Fibroblast of gingiva (primary cell): ENCODE measurements at regions not wholly inside any gene's neighbourhood (a gene's known extent, or its start where the extent isn't known, plus 50 kb on each side); places are given as distances from the start of the nearest gene placed in this dataset.

Source experiments
- DNase-seq: peaks from one replicate; pipeline ENCODE4 v3.0.0-alpha.2; 2011; ENCODE audit warnings: low read depth

DNA sequence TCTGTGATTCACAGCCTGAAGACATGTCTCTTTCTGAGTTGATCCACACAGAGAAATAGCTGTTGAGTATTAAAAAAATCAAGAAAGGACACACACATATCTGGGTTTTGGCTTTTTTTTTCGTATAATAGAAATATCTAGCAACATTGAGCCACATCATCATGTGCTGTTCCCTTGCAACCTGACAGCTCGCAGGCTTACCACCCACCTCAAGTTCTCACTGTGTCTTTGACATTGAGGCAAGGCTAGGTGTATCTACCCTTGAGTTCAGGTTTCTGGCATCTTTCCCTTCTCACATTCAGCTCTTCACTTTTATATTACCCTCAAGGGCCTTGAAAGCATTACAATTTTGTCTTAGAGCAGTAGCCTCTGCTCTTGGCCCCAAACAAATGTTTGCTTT lies 490.3 kb upstream of the KIRREL3 start:
- DNase-seq: no peak

DNA sequence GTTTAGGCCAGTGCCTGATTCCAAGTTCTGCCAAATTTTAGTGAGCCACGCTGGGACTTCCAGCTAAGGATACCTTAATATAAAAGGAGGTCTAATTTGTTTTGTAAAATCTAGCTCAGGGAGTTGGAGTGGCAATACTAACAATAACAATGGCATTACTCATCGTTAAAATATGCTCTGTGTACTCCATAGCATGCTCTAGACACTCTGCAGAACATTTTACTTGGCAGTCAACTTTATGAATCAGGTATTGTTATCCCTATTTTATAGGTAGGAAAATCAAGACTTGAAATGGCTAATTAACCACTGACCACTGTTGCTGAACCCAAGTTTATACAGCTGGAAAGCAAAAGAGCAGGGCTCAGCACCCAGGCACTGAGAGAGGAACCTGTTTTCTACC lies 485.0 kb upstream of the KIRREL3 start:
- no peak for DNase-seq

DNA sequence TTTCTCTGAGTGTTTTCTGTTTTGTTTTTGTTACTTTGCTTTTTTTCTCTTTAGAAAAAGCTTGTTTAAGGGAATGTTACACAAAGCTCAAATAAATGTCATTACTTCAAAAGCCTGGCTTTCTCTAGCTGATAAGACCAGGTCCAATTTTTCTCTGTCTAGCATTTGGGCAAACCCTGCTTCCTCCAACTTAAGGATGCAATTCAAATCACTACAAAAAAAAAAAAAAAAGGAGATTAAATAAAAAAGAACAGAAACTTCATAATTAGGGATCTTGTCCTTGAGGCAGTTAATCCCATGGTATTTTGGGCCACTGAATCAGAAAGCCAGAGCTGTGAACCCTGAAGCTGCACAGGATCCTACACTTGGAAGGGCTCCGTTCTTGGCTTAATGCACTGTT lies 480.8 kb upstream of the KIRREL3 start:
- no peak for DNase-seq

DNA sequence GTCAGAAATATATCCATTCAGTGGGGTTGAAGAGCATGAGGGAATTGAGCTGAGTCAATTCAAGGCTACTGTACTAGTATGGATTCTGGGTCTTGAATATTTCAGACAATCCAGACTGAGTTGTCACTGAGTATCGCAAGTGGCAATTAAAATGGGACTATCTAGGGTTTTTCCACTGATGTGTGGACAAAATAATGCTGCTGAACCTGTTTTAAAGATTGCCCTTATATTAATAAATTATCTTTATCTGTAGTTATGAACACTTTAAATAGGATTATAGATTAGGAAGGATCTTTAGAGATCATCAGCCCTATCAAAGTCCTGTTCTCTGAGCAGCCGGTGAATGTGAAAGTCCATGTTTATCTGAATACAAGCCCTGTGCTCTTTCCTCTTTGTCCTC lies 478.3 kb upstream of the KIRREL3 start:
- DNase-seq: no peak

DNA sequence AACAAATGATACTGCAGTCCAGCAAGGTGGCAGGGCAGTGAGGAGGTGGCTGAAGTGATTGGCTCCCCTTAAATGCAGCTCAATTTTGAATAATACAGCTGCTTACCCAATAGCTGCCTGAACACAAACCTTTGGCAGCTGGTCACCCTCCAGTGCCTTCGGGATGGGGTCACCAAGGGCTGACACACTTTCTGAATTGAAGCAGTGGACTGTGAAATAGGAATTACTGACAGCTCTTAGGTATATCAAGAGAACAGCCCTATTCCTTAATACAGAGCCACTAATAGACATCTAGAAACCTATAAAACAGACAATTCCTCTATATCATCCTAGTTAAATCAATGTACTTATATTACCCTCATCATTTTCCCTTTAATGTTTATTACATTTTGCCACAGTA lies 474.2 kb upstream of the KIRREL3 start:
- no peak for DNase-seq

DNA sequence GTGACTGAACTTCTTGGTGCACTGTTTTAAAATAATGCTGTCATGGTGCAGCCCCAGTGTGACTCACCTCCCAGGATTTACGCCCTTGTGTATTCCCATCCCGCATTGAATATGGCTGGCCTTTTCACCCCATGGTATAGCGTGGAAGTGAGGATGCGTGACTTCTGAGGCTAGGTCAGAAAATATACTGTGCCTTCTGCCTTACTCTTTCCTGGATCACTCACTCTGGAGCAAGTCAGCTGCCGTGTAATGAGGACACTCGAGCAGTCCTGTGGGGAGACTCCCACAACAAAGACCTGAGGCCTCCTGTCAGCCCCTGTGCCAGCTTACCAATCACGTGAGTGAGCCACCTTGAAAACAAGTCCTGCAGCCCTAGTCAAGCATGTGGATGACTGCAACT lies 471.9 kb upstream of the KIRREL3 start:
- DNase-seq: no peak

DNA sequence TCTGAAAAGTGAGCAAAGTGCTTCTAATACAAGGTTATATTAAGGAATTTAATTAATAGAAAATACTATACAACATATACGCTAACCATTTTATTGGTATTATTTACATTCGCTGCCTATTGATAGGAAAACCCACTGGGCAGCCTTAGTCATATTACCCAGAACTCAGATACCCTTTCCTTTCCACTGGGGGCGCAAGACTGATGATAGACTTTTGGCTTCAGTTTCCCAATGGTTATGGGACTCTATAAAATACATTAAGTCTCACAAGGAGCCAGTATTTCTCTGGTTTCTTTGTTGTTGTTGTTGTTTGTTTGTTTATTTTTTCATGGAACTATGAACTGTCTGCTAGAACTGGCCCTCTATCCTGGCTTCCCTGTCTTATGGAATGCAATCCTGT lies 471.1 kb upstream of the KIRREL3 start:
- DNase-seq: no peak

DNA sequence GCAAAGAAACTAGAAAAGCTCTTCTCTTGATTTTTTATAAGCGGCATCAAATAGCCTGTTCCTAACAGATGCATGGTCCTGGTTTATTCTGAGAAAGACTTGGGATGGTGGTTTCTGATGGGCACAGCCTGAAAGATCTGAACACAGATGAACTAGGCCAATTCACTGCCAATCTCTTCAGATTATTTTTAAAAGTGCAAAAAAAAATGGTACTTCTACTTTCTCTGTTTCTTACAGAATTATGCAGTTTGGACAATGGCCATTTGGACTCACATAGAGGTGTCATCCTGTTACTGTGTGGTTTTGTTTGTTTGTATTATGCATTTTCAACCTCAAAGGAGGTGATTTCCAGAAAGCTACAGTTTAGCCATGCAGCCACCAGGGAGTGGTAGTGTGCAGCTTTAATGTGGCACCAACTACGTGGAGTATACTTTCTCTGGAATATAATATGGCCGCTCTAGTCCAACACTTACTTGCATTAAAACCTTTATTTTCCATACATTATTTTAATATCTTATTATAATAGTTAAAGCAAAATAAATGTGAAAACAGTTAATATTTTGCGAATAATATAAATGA lies 469.8 kb upstream of the KIRREL3 start:
- DNase-seq: no peak

DNA sequence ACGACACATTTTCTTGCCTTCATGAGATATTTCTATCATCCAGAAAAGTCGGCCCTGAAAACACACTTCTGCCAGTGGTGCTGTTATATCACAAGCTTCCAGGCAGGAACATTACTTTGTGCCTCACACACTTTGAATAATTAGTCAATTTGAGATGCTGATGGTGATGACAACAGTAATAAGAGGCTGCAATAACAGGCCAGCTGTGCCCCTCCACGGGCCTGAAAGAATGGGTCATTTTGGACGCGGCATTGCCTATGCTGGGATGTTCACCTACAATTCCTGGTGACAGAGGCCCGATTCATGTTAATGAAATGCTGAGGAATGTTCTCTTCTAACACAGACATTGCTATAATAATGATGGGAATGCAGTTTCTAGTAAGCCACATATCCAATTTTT lies 463.8 kb upstream of the KIRREL3 start:
- no peak for DNase-seq

DNA sequence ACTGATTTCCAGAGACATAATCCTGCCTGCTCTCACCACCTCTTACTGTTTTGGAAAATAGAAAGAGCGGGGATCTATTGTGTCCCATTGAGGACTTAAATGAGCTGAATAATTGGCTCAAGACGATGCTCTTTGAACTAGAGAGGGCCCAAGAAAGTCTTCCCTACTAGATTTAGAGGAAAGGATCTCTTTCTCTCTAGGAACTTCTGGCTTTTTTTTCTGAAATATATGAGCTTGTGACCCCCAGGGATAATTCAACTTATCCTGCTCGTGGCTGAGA lies 461.4 kb upstream of the KIRREL3 start:
- DNase-seq: no peak

DNA sequence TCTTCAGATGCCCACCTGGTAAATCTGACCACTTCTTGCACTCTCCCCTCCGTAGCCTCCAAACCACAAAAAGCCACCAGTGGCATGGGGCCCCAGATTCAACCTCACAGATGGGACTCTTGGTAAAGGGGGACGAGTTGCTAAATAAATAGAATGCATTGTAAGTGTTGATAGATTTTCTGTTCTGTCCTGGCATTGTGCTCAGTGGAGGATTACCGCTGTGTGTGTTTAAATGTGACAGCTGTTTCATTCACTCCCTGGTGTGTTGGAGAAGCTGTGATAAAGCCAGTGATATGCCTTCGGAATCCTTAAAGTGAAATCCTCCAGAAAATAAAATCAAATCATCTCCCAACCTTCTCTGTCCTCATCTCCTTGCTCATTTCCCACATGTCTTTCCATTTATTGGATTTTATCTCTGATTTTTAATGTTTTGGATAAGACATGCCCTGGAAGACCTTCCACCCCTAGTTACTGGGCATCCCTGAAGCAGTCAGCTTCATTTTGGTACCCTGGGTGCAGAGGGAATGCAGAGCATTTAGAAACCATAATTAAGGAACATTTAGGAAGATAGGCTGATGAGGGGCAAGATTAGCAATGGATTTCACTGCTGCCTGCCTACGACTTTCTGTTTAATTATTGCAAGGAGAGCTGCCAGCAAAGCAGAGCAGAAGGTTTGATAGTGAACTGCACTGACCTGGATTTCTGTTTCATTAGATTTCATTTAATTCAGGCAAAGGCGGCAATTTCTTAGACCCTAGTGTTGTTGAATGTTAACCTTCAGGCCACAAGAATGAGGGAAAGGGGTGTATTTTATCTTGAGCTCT lies 460.9 kb upstream of the KIRREL3 start:
- no peak for DNase-seq

DNA sequence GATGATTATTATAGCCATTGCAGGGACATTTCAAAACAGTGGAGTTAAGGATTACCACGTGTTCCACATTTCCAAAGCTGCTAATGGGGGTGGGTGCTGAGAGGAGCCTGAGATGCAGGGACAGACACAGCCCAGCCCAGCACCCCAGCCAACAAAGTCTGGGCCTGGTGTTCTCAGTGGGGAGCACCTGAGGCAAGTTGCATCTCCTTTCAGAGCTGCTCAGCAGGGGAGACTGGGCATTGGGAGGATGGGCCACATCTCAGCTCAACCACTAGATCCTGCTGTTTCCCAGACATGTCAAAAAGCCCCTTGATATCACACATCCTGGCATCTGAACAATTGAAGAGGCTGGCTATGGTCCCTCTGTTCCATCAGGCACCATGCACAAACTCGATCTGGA lies 458.0 kb upstream of the KIRREL3 start:
- DNase-seq: no peak

DNA sequence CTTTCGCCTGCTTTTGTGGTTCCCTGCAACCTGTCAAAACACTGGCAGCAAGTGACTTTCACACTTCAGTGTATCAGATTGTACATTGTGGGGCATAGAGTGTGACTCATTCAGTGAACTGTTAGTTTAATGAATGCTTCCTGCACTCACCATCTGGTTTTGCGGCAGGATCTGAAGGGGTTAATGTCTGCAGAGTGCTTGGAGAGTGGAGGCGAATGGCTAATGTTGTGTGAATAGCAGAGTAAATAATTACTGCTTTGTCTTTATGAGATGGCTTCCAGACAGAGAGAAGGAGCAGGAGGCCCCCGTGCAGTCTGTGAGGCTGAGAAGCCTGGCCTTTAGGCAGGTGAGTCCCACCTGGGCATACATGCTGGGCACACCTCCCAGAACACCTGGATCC lies 454.3 kb upstream of the KIRREL3 start:
- DNase-seq: no peak

DNA sequence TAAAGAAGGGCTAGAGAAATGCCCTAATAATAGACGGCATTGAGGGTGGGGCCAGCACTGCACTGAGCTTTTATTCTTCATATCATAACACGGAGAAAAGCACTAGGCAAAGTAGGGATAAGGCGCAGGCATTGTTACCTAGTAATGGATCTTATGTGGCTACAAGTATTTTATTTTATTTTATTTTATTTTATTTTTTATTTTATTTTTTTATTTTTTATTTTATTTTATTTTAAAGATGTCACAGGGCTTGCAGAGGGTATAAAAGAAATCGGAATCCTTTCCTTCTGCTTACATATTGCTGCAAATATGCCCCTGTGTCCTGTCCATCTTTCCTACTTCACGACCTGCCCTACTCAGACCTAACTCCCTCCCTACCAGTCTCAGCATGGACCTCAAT lies 452.0 kb upstream of the KIRREL3 start:
- no peak for DNase-seq

DNA sequence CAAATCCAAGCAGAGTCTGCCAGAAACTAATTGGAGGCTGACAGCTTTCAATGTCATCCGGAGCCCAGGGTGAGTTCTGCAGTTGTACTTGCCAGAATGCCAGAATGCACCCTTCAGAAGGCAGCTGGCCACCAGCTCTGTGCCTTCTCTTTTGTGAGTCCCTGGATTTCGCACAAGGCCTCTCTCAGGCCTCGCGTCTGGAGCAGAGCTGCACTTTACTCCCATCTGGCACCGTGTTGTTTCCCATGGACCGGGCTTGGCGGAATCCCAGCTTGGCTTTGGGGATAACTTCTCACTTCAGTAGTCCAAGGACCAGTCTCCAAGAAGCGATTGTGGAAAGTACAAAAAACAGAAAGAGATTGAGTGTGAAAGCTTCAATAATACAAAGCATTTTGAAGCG lies 451.3 kb upstream of the KIRREL3 start:
- no peak for DNase-seq

DNA sequence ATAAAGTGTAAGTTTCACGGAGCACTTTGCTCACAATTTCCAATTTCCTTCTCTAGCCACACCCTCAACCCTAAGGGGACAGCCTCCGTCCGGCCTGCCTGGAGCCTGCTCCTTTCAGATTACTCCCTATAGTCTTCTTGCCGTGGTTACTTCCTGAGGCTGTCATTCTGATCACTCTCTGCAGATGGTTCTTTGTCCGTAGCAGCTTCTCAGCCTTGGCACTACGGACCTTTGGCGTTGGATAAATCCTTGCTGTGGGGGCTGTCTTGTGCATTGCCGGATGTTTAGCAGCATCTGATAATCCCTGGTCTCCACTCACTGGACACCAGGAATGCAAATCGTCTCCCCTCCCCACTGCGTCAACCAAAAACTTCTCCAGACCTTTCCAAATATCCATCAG lies 447.5 kb upstream of the KIRREL3 start:
- DNase-seq: no peak

DNA sequence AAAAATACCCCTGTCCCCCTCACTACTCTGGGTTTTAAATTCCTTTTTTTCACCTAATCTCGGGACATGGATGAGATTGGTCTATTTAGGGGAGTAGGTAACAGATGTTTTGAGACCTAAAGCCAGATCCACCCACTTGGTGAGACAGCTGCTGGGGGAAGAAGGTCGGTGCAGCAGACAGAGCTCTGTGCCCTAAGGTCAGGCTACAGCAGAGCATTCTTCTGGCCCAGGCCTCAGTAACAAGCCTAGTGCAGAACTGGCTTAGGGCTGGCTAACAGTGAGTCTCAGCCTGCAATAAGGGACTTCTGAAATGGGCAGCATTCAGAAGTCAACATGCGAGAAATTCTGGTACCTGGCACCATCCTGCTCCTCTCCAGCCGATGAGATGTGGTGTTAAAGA lies 444.9 kb upstream of the KIRREL3 start:
- DNase-seq: no peak

DNA sequence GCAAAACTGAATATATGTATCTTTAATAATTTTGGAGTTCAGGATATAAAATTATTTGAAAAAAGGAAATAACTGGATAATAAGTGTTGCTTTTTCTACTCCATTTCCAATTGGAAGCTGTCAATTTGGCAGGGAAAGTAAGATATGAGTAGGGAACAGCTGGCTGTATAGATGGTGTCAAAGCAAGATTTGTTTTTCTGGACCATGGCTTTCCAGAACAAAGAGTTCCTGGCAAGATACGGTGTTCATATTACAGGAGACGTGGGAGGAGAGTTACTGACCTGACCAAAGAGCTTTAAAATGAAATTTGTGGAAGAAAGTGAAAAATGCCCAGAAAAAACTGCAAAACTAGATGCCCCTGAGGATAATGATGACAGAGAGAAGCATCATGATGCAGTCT lies 442.7 kb upstream of the KIRREL3 start:
- no peak for DNase-seq

DNA sequence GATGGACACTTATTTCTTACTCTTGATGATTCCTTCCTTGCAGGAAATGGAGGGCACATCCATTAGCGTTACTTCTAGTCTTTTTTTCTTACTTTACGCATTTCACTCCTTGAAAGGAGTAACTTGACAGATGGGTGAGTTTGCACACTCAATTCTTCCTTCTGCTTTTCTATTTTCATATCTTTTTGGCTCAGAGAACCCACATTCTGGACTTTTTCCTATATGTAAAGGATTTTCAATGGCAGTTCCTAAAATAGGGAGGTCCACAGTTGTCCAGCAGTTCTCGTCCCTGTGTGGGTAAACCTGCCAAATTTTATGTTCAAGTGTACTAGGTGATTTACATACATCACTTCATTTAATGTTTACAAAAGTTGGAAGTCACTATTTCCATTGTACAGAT lies 440.0 kb upstream of the KIRREL3 start:
- no peak for DNase-seq

DNA sequence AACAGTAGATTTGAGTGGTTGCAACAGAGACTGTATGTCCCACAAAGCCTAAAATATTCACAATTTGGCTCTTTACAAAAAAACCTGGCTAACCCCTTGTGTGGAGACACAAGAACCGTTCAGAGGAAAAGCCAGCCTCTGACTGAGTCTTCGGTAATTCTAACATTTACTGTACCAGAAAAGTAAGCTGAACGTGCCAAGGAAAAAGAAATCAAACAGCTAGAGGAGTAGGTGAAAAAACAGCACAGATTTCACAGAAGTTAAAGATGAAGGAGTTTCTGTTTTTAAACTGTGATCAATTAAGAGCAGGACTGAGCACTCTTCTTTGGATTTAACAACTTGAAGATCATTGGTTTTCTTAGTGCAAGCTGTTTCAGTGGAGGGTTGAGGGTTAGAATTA lies 424.7 kb upstream of the KIRREL3 start:
- no peak for DNase-seq

DNA sequence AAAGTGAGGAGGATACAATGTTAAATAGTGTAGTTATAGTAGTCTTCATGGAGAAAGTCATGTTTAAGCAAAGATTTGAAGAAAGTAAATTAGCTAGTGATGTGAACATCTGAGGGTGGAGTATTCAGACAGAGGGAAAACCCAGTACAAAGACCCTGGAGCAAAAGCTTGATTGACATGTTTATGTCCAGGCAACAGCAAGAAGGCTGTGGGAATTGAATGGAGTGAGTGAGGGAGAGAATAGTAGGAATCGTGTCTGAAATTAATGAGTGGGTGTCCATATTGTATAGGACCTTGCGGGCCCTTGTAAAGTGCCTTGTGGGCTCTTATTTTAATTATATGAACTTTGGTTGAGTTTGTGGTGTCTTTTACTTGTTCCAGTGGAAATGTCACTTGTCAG lies 424.1 kb upstream of the KIRREL3 start:
- DNase-seq: no peak

DNA sequence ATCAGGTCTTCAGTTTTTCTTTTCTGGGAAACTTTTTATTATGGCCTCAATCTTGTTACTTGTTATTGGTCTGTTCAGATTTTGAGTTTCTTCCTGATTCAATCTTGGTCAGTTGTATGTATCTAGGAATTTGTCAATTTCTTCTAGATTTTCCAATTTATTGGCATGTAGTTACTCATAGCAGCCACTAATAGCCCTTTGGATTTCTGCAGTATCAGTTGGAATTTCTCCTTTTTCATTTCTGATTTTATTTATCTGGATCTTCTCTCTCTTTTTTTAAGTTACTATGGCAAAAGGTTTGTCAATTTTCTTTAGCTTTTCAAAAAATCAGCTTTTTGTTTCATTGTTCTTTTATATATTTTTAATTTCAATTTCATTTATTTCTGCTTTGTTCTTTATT lies 419.6 kb upstream of the KIRREL3 start:
- DNase-seq: no peak

DNA sequence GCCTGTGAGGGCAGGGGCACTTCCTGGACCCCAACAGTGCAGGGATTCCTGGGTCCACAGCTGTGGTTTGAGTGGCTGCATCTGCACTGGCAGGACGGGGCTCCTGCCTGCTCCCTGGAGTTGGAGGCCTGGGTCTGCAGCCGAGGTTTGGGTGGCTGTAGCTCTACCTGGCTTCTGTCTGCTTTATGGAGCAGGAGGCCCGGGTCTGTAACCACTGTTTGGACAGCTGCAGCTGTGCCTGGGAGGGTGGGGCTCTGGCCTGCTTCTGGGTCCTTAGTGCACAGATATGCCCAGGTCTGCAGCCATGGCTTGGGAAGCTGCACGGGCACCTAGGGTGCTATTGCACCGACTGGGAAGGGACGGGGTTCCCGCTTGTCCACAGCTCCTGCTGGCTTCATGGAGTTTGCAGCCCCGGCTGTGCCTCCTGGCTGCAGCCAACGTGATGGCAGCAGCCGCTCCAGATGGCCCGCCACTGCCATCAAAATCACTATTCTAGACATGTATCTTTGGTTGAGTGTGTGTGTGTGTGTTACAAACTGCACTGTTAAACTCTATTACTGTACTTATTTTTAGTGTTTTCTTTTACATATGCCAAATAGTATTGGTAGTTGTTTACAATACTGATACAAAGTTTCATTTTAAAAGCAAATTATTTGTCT lies 412.3 kb upstream of the KIRREL3 start:
- no peak for DNase-seq

DNA sequence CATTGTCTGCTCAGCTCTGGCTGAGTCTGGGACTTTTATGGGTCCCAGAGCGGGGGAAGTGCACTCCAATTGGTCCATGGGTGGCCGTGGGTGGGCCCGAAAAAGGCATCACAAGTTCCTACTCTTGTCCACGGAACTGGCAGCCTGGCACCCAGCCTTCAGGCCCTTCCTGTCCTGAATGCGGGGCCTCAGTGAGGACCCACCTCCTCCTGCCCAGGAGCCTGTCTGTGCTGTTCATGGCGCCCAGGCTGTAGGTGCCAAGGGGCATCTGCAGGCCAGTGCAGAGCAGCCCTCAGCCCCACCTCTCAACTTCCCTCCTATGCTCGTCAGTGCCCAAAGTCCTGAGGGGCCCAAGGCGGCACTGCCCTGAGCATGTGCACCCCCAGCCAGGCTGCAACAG lies 411.7 kb upstream of the KIRREL3 start:
- no peak for DNase-seq
